ENCODE measurements at regions not wholly inside any gene's neighbourhood (a gene's known extent, or its start where the extent isn't known, plus 50 kb on each side); places are given as distances from the start of the nearest gene placed in this dataset.

- no peak for DNase-seq
Observed at GRCh38 chr5:176711883-176712282, 64.6 kb downstream of the TSPAN17 start.

- DNase-seq, result no peak
Observed at GRCh38 chr5:176712546-176713304, 65.4 kb downstream of the TSPAN17 start.

GRCh38 chr5:176713409-176713808 lies 66.1 kb downstream of the TSPAN17 start:
- DNase-seq, result no peak

DNA sequence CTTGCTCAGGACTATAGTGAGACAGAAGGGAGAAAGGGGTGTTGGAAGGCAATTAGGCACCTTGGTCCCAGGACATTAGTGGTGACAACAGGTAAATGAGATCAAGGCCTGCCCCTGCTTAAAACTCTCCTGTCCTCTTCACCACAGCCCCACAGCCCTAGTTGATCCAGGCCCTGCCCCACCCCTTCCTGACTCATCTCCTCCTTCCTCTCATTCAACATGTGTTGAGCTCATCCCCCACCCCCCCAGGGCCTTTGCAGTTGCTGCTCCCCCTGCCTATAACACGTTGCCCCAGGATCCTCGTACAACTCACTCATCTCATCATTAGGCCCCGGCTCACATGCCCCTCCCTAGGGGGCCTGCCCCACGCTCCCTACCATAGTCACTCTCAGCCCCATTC lies 66.8 kb downstream of the TSPAN17 start:
- peak; percentile 17 for DNase-seq

DNA sequence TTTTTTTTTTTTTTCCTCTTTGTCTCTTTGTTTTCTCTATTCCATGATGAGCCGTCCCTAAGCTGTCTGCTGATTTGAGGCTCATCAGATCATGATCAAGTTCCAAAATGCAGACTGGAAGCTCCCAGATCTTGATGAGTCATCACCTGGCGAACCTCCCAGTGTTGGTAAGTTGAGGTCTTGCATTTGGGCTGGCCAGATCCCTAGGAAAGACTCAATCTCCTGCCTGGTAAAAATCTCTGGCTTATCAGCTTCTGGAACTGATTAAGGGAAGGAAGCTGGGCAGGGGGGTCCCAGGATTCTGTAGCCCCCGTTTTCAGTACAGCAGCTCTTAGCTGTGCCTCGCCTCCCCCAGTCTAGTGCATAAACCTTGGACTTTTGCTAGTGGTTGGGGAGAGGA lies 69.0 kb downstream of the TSPAN17 start:
- no peak for DNase-seq

- no peak for DNase-seq
Observed at GRCh38 chr5:176719113-176719739, 71.9 kb downstream of the TSPAN17 start.

DNA sequence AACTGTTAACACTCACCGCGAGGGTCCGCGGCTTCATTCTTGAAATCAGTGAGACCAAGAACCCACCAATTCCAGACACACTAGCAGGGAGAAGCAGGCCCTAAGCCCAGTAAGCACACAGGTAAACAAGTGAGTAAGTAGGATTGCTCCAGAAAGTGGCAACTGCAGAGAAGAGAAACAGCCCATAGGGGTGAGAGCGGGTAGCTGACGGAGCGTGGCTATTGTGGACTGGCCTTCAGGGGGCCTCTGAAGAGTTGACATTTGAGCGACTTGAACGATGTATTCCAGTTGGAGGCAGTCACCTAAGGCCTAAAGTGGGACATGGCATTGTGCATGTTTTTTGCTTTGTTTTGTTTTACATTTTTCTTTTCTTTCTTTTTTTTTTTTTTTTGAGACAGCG lies 74.2 kb downstream of the TSPAN17 start:
- DNase-seq, result no peak

DNA sequence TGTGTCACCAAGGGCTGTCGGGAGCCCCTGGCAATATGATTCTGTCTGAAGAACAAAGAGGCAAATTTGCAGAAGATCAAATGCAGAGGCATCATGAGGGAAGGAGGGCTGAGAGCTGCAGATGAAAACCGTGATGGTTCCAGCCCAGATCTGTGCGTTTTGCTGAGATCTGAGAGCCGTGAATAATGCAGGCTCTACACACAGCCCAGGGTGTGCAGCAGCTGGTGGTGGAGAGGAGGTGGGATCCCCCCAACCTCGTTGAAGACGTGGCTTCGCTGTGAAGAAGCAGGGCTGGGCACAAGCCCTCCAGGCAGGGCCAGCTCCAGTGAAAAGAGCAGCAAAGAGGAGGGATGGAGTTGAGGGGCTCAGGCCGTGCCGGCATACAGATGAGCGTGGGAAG lies 75.5 kb downstream of the TSPAN17 start:
- no peak for DNase-seq

- peak; percentile 32 for DNase-seq
Observed at GRCh38 chr5:176723440-176723839, 76.2 kb downstream of the TSPAN17 start.

DNA sequence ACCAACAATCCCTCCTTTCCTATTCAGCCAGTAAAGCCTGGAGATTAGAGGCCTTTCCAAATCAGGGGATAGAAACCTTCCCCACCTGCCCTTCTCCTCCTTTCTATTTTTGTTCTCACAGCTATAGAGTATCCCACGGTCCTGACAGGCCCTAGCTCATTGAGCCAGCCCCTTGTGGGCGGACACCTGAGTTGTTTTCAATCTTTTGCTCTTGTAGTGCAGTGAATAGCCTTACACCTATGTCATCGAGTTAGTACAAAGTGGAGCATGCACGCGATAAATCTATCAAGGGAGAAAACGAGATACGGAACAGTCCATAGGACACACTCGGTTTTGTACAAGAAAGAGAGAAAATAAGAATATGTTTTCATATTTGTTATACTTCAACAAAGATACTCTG lies 77.2 kb downstream of the TSPAN17 start:
- no peak for DNase-seq

DNA sequence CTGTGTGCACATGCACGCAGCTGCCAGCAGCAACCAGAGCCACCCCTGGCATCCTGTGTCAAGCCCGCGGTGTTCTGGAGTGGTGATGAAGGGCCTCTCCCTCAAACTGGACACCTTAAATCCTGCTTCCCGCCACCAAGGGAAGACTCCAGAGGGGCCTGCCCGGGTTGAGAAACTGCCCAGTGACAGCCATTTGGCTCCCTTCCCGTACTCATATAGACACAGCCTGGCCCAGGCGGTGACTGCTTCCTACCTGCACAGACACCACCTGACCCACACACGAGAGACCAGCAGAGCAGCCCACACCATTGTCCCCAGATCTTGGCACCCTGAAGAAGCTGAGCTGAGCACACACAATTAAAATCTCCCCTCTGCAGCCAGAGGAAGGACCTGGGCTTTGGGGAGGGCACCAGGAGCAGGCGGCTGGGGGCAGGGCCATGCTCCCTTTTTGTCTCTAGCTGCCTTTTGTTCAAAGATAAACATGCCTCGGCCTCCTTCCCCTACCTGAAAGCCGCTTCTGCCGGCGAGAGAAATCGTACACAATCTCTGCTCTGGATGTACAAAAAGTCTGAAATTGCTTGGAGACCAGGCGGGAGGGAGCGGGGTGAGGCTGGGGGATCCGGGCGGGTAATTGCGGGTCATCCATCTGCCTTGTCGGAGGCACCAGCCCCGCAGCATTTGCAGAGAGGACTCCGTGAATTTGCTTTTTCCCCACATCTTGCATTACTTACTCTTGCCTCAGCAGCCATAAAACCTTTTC lies 78.4 kb downstream of the TSPAN17 start:
- no peak for DNase-seq

DNA sequence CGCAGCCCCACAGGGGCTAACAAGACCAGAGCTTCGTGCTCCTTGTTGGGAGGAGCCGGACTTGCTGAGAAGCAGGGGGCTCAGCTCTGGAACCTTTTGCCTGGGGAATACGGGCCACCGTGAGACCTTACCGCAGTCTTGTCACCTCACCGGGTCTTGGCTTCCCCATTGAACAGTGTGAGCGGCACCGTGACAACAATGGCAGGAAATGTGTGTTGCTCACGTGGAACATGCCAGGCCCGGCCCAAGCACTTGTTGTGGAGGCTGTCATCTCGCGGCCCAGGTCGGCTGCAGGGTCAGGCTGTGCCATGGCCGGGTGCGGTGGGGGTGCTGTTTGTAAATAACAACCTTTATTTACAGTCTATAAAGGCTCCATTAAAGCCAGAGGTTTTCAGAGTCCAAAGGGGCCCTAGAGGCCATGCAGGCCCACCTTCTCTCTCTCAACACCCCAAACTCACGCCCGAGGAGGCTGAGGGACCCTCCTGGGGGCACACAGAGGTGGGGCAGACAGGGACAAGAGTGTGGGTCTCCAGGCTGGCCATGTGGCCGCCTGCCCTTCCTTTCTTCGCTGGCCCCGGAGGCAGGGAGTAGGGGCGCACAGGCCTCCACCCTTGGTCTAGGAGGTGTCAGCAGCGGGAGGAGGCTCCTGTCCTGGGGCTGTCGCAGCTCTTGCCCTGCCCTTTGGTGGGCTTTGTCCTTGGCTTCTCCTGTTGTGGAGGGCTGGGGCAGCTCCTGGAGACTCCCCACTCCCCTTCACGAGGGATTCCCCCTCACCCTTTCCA lies 79.7 kb downstream of the TSPAN17 start:
- no peak for DNase-seq

DNA sequence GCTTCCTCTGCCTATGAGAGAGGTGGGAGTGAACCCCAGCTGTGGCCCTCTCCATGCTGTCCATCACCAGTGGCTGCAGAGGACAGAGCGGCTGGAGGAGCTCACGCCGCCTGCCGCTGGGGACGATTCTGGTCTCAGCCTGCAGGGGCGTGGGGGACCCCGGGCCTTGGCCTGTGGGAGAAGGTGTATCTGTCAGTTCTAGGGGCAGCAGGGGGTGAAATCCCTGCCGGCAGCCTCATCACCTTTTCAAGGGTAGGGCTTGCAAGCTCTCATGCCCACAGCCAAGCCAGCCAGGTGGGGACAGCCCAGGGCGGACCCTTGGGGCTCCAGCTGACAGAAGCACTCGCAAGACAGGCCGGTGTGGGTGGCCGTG lies 80.2 kb downstream of the TSPAN17 start:
- DNase-seq, result no peak

DNA sequence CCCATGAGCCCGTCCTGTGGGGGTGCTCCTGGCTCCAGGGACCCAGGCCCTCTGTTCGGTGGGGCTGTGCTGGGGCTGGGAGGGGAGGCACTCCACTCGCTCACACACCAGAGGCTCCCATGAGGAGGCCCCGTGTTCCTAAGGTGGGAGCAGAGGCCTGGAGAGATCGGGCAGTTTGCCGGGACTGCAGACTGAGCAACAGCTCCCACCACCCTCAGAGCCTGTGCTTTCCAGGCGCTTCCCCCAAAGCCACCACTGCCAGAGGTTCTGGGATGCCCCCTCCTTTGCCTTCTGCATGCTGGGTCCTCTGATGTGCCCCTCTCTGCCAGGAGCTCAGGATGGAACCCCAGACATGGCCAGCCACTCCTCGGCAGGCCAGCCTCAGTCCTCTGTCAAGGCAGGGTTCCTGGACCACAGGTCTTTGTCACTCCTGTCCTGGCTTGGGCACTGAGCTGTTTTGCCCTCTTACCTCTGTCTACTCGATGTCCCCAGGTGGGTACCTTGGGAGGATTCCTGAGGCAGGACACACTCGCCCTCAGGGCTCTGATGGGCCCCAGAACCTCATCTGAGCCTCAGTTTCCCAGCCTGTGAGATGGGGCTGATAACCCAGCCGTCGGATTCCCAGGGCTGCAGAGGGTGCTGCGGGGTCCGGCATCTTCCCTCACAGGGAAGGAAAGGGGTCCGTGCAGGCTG lies 80.8 kb downstream of the TSPAN17 start:
- no peak for DNase-seq

DNA sequence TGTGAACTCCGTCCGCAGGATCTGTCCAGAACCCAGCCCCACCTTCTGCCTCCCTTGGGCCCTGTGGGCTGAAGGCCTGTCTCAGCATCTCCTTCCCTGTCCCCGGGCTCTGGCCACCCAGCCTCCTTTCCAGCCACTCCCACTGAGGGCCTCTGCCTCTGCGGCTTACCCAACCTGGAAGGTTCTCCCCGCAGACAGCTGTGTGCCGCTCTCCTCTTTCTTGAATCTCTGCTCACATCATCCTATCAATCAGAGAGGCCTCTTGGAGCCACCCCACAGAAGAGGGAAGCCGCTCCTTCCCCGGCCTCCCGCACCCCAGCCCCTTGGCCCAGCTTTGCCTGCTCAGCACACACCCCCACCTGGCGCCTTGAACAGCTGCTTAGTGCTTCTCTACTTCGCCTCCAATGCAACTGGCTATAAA lies 81.5 kb upstream of the UNC5A start:
- DNase-seq, result no peak

DNA sequence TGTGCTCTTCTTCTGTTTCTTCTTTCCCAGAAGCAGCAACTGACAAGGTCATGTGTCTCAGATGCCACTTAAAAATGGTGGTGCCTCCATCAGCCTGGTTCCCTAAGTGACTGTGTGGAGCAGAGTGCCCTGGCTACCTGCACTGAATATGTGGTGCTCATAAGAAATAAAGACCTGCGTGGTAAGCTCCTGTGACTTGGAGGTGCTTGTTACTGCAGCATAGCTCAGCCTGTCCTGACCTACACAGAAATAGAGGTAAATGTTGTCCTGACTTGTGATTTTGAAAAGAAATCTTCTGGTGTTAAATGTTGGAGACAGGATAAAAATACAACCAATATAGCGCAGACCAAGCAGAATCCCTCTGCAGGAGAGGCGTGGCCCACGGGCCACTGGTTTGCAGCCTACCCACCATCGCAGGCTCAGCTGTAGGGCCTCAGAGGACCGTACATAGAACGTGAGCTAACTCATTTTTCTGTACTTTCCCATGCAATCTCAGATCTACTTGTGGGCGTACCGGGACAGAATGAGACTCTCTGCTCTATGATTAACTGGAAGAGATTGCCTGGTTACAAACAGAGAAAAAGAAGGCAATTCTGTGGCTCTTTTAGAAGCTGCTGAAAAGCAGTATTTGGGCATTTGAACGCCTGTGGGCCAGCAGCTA lies 79.4 kb upstream of the UNC5A start:
- DNase-seq, result no peak

- no peak for DNase-seq
Observed at GRCh38 chr5:176731506-176732160, 78.7 kb upstream of the UNC5A start.

DNA sequence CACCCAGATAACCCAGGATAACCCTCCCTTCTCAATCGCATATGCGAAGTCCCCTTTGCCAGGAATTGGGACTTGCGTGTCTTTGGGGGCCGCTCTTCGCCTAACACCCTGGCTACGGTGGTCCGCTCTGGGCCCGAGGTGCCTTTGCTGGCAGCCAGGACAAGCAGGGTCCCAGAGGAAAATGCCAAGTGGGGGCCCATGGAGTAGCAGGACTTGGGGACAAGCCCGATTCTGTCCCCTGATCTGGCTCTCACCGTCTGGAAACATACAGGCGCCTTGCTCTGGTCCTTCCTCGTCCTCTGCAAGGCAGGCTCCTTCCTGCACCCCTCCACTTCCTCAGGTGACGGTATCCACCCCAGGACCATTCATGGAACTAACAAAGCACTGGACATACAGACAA lies 78.1 kb upstream of the UNC5A start:
- DNase-seq, result no peak

GRCh38 chr5:176732736-176733405 lies 77.5 kb upstream of the UNC5A start:
- DNase-seq, result no peak

DNA sequence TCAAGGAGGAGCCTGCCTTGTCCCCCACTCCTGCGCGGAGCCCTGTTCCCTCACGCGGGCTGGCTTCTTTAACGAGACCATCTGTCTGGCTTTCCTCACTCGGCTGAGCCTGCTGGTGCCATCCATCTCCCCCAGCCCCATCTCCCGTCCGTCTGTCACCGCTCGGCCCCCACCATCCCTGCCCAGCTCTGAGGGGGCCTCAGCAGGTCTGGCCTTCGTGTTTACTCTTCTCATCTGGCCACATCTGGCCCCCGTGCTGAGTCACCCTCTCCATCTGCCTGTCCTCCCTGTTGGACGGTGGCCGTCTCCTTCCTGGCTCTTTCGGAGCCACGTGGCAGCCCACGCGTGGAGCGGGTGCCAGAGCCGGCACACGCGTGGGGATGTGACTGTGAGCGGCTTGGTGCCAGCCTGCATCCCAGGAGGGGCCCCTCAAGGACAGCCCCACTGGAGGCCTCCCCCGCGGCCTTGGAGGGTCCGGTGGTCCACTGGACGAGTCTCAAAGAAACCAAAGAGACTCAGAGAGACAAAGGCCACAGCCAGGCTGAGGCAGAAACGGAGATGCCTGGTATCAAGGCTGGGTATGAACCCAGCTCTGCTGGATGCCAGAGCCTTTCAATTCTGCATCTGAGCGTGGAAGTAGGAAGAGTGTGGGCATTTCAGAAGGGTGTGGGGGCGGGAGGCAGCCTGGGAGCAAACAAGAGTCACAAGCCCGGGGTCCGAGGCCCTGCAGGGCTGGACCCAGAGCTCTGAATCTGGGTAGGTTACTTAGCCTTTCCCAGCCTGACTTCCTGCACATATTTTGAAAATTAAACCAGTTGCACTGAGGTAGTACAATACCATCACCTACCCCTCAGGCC lies 76.7 kb upstream of the UNC5A start:
- no peak for DNase-seq

All from activated CD4-positive, alpha-beta T cell treated with anti-CD3 and anti-CD28 coated beads, Interleukin-2, Interleukin-6, amounts not matched to agents 100 ng/mL and 50 ng/mL, durations not matched to agents 16 hours and 8 hours (primary cell).